ENCODE measurements at regions not wholly inside any gene's neighbourhood (a gene's known extent, or its start where the extent isn't known, plus 50 kb on each side); places are given as distances from the start of the nearest gene placed in this dataset.

DNA sequence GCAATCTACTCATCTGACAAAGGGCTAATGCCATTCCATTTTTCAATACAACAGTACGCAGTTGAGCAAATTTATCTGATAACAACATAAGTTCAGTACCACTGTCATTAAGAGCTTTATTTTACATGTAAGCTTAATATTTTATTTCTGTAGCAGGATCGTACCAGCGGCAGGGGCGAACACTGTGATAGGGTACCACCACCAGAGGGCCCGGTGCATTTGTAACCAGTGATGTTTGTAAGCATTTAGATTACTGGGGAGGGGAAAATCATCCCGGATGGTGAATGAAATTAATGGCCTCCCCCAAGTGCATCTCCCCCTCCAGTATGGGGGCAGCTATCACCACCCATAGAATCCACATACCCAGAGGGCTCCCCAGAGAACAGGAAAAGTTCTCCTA, 179.0 kb downstream of the ADGRA3 start:
- TF ChIP-seq, protein P1, sequence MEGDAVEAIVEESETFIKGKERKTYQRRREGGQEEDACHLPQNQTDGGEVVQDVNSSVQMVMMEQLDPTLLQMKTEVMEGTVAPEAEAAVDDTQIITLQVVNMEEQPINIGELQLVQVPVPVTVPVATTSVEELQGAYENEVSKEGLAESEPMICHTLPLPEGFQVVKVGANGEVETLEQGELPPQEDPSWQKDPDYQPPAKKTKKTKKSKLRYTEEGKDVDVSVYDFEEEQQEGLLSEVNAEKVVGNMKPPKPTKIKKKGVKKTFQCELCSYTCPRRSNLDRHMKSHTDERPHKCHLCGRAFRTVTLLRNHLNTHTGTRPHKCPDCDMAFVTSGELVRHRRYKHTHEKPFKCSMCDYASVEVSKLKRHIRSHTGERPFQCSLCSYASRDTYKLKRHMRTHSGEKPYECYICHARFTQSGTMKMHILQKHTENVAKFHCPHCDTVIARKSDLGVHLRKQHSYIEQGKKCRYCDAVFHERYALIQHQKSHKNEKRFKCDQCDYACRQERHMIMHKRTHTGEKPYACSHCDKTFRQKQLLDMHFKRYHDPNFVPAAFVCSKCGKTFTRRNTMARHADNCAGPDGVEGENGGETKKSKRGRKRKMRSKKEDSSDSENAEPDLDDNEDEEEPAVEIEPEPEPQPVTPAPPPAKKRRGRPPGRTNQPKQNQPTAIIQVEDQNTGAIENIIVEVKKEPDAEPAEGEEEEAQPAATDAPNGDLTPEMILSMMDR (IDR thresholded peaks at IDR 0.05; ENCODE audit: extremely low read depth, insufficient read depth, missing control alignments), result no peak
- no peak for DNase-seq (ENCODE audit: low spot score)
- in situ Hi-C loops (cut with MboI; ENCODE audit: low pct_unique_long_range_greater_than_20kb, low sequenced_read_pairs, unreplicated experiment), result no loop called here

GRCh38 chr4:22334155-22334554, 181.7 kb downstream of the ADGRA3 start:
- in situ Hi-C loops (cut with MboI; ENCODE audit: low pct_unique_long_range_greater_than_20kb, low sequenced_read_pairs, unreplicated experiment), result no loop called here
- TF ChIP-seq, protein P1 (IDR thresholded peaks at IDR 0.05; ENCODE audit: extremely low read depth, insufficient read depth, missing control alignments), result no peak
- DNase-seq (ENCODE audit: low spot score), result no peak

DNA sequence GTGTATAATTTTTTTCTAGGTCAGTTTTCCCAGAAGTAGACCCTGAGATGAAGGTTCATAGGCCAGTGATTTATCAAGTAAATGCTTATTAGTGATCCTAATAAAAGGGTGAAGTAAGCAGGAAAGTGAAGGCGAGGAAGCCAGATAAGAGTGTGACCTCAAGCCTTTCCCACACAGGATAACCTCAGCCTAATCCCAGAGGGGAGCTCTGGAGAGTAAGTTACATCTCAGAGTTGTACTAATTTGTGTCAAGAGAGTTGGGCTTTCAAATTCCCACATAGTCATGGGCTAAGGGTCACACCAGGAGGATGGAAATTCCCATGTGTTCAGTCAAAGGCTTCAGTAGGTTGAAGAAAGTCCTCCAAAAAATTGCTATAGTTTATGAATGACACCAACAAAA, 191.4 kb downstream of the ADGRA3 start:
- TF ChIP-seq, protein P1 (IDR thresholded peaks at IDR 0.05; ENCODE audit: extremely low read depth, insufficient read depth, missing control alignments), result no peak
- in situ Hi-C loops (cut with MboI; ENCODE audit: low pct_unique_long_range_greater_than_20kb, low sequenced_read_pairs, unreplicated experiment), result no loop called here
- DNase-seq (ENCODE audit: low spot score), result no peak

GRCh38 chr4:22323691-22324090, 192.2 kb downstream of the ADGRA3 start:
- in situ Hi-C loops (cut with MboI; ENCODE audit: low pct_unique_long_range_greater_than_20kb, low sequenced_read_pairs, unreplicated experiment), result no loop called here
- TF ChIP-seq, protein P1 (IDR thresholded peaks at IDR 0.05; ENCODE audit: extremely low read depth, insufficient read depth, missing control alignments), result no peak
- DNase-seq (ENCODE audit: low spot score), result no peak

- DNase-seq (ENCODE audit: low spot score), result no peak
- in situ Hi-C loops (cut with MboI; ENCODE audit: low pct_unique_long_range_greater_than_20kb, low sequenced_read_pairs, unreplicated experiment), result no loop called here
- TF ChIP-seq, protein P1 (IDR thresholded peaks at IDR 0.05; ENCODE audit: extremely low read depth, insufficient read depth, missing control alignments), result no peak
These were observed 192.9 kb downstream of the ADGRA3 start for GRCh38 chr4:22322996-22323395.

GRCh38 chr4:22315628-22316027, 200.2 kb downstream of the ADGRA3 start:
- TF ChIP-seq, protein P1 (IDR thresholded peaks at IDR 0.05; ENCODE audit: extremely low read depth, insufficient read depth, missing control alignments), result no peak
- in situ Hi-C loops (cut with MboI; ENCODE audit: low pct_unique_long_range_greater_than_20kb, low sequenced_read_pairs, unreplicated experiment), result no loop called here
- no peak for DNase-seq (ENCODE audit: low spot score)

GRCh38 chr4:22313976-22314375, 201.9 kb downstream of the ADGRA3 start:
- TF ChIP-seq, protein P1 (IDR thresholded peaks at IDR 0.05; ENCODE audit: extremely low read depth, insufficient read depth, missing control alignments), result no peak
- in situ Hi-C loops (cut with MboI; ENCODE audit: low pct_unique_long_range_greater_than_20kb, low sequenced_read_pairs, unreplicated experiment), result no loop called here
- no peak for DNase-seq (ENCODE audit: low spot score)
